Suprapubic skin (tissue), 3 donors: ENCODE measurements at regions not wholly inside any gene's neighbourhood (a gene's known extent, or its start where the extent isn't known, plus 50 kb on each side); places are given as distances from the start of the nearest gene placed in this dataset.

Experiments used
- EP300 ChIP-seq: sonication (generic); formaldehyde crosslinking; IDR thresholded peaks from one replicate; pipeline ENCODE4 v1.6.1; 2017; ENCODE audit warnings: antibody characterized with exemption
- TF ChIP-seq, protein P1 (sequence below), 2 donors: fragments of 200-600 bp in 1 of 2; fragments of 450-650 bp in 1 of 2; sonication (generic) in 1 of 2; IDR thresholded peaks; one replicate each; pipeline ENCODE4 v1.5.1; 2016 to 2019; ENCODE audit warnings: antibody characterized with exemption in 2 of 2, mild to moderate bottlenecking in 1 of 2, moderate library complexity in 1 of 2

DNA sequence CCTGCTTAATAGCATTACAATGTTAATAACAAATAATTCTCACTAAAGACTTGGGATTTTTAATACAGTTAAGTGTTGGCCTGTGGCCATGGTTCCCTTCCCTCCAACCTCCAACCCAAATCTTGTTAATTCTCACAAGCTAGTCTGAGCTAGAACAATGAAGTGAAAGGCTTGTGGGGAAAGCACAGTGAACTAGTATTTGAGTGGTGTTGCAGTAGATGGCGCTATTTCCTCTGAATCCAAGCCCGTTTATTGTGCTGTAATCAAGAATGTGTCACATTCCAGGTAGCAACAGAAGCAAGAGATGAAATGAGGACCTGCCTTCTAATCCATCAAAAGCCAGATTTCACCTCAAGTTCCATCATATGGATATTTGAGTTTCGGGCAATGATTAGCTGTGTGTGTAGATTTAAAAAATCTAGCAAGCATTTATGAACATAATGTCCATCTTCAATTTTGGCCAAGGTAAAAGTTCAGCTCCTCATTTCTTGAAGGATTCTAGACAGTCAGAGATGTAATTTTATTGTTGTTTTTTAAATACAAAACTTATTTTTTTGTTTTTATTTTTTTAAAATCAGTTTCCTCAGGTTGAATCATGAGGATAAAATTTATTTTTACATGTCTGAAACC lies 160.7 kb downstream of the SQOR start:
- TF ChIP-seq, protein P1, sequence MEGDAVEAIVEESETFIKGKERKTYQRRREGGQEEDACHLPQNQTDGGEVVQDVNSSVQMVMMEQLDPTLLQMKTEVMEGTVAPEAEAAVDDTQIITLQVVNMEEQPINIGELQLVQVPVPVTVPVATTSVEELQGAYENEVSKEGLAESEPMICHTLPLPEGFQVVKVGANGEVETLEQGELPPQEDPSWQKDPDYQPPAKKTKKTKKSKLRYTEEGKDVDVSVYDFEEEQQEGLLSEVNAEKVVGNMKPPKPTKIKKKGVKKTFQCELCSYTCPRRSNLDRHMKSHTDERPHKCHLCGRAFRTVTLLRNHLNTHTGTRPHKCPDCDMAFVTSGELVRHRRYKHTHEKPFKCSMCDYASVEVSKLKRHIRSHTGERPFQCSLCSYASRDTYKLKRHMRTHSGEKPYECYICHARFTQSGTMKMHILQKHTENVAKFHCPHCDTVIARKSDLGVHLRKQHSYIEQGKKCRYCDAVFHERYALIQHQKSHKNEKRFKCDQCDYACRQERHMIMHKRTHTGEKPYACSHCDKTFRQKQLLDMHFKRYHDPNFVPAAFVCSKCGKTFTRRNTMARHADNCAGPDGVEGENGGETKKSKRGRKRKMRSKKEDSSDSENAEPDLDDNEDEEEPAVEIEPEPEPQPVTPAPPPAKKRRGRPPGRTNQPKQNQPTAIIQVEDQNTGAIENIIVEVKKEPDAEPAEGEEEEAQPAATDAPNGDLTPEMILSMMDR (IDR thresholded peaks at IDR 0.05) = peak in 1 of 2 donors; percentile 32
- TF ChIP-seq EP300 = no peak
